Effector memory CD8-positive, alpha-beta T cell (primary cell): ENCODE measurements at regions not wholly inside any gene's neighbourhood (a gene's known extent, or its start where the extent isn't known, plus 50 kb on each side); places are given as distances from the start of the nearest gene placed in this dataset.

Source experiments
- ATAC-seq: fragments of 150-1000 bp; cut with Tn5 transposase; replicated peaks from 2 replicates; pipeline ENCODE4 v1.10.0; 2021; ENCODE audit warnings: mild to moderate bottlenecking, moderate library complexity
- DNase-seq, 3 experiments: peaks; one replicate each; pipeline ENCODE4 v3.0.0; 2021
- H3K27ac Mint-ChIP-seq, 2 donors: one replicate each; pipeline ENCODE4 v1.8.0; 2022; ENCODE audit warnings: mild to moderate bottlenecking in 2 of 2, mixed read lengths in 2 of 2, moderate library complexity in 2 of 2
- H3K27me3 Mint-ChIP-seq, 2 donors: one replicate each; pipeline ENCODE4 v1.8.0; 2022; ENCODE audit warnings: mixed read lengths in 2 of 2
- H3K36me3 Mint-ChIP-seq: one replicate; pipeline ENCODE4 v1.8.0; 2022; ENCODE audit warnings: mild to moderate bottlenecking, moderate library complexity, mixed read lengths; ENCODE audit not compliant: insufficient read depth
- H3K4me1 Mint-ChIP-seq, 2 donors: one replicate each; pipeline ENCODE4 v1.8.0; 2022; ENCODE audit warnings: low read depth in 2 of 2, mixed read lengths in 2 of 2
- H3K4me3 Mint-ChIP-seq, 2 donors: one replicate each; pipeline ENCODE4 v1.8.0; 2022; ENCODE audit warnings: mild to moderate bottlenecking in 2 of 2, mixed read lengths in 2 of 2, moderate library complexity in 2 of 2
- H3K9me3 Mint-ChIP-seq, 2 donors: one replicate each; pipeline ENCODE4 v1.8.0; 2022; ENCODE audit warnings: mixed read lengths in 2 of 2

DNA sequence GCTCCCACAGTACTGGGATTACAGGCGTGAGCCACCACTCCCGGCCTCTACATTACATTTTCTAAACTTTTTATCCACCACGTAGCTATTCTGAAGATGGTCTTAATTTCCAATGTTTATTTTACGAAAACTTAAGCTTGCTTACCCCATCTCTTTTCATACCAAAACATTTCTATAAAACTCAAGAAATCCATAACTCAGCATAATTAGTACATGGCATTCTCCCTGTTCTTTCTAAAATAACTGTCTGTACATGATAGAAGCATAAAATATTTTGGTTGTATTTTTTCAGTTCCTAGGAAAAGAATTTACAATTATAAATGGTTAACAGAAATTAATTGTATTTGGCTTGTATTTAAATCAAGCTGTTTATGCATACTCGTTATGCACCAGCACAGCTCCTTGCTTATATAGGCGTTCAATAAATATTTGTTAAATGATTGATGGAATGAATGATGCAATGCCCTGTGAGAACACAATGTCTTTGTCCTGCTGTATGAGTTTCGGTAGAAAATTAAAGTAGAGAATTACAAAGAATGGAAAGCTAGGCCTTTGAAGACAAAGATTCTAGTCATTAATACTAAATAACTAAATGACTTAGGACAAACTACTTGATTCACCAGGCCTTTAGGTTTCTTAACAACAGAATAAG is 384.2 kb downstream of the EFNA5 start:
- Mint-ChIP-seq H3K27ac (peak overlapping the region in 1 of 2 donors; percentile 66), H3K4me1 (peaks cover 3 to 27% of the 10 kb centered on the region in 2 donors), H3K27me3 (no peaks in the 10 kb centered on the region), H3K4me3 (no peak overlapping the region), H3K9me3 (no peaks in the 10 kb centered on the region), H3K36me3 (peaks cover 4% of the 10 kb centered on the region)
- DNase-seq (no peak), ATAC-seq (no peak)

DNA sequence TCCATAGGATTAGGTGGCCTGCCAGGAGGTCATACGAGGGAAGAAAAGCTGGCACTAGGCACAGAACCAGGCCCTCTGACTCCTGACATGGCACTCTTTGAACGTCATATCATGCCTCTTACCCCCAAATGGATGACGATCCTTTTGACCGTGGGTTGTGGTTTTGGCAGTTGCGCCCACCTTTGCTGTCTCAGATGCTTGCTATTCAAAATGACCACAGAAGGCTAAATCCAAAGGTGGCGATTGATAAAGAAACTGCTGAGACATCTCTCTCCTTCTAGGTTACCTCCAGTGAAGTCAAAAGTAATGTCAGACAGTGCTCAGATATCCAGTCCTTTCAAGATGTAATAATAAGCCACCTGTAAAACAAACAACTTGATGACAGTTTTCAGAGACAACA is 385.0 kb downstream of the EFNA5 start:
- peak overlapping the region in 1 of 2 donors; percentile 66 for H3K27ac Mint-ChIP-seq
- H3K27me3 Mint-ChIP-seq: no peaks in the 10 kb centered on the region
- peaks cover 4% of the 10 kb centered on the region for H3K36me3 Mint-ChIP-seq
- DNase-seq: no peak
- no peak overlapping the region for H3K4me3 Mint-ChIP-seq
- no peak for ATAC-seq
- H3K4me1 Mint-ChIP-seq: peaks cover 3 to 27% of the 10 kb centered on the region in 2 donors
- H3K9me3 Mint-ChIP-seq: no peaks in the 10 kb centered on the region

DNA sequence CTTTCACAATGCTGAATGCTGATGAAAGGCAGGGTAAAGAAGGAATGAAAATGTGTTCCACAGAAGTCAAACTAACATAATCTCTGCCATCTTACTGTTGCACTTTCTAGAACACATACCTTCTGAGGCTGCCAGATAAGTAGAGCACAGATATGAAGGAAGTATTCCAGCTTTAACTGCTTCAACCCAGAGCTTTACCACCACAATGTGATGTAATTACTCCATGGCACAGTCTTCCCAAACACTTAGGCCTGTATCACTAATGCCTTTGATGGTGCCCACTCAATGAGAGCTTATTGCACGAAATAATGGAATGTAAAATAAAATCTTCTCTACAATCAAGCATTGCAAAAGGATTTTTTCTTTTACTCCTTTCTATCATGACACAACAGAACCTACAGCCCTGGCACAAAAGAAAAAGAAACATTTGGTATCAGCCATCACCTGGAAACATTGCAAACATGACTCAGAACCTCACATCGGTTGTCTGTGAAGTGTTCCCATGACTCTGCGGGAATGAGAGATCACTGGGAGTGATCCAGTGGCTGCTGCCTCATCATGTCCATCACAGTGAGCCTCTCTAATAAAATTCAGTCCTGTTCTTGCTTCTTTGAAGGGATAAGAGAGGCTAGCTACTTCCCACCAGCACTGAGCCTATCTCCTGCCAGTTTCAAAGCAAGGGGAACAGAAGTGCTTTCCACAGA is 385.8 kb downstream of the EFNA5 start:
- H3K36me3 Mint-ChIP-seq: peaks cover under 1% of the 10 kb centered on the region
- no peaks in the 10 kb centered on the region for H3K9me3 Mint-ChIP-seq
- peaks cover 3 to 27% of the 10 kb centered on the region in 2 donors for H3K4me1 Mint-ChIP-seq
- H3K4me3 Mint-ChIP-seq: no peak overlapping the region
- DNase-seq: no peak
- no peak for ATAC-seq
- H3K27me3 Mint-ChIP-seq: no peaks in the 10 kb centered on the region
- H3K27ac Mint-ChIP-seq: no peak overlapping the region

DNA sequence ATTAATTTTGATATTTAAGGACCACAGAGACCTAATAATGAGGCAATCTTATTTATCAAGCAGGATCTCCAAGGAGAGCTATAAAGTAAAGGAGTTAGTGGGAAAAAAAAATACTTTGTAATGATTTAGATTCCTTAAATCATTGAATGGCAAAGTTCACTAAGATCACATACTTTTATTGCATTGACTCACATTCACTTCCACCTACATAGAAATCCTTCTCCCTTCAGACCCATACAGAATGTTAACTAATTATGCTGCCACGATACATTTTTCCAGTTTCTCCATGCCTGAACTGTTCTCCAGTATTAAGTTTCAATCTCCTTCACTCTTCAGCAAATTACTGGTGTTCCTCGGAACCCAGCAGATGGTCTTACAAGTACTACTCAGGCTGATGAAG is 388.7 kb downstream of the EFNA5 start:
- Mint-ChIP-seq H3K9me3 (no peaks in the 10 kb centered on the region), H3K27me3 (no peaks in the 10 kb centered on the region), H3K4me3 (no peak overlapping the region), H3K4me1 (peaks cover 0 to 13% of the 10 kb centered on the region in 2 donors), H3K27ac (no peak overlapping the region), H3K36me3 (no peaks in the 10 kb centered on the region)
- no peak for DNase-seq
- ATAC-seq: no peak

DNA sequence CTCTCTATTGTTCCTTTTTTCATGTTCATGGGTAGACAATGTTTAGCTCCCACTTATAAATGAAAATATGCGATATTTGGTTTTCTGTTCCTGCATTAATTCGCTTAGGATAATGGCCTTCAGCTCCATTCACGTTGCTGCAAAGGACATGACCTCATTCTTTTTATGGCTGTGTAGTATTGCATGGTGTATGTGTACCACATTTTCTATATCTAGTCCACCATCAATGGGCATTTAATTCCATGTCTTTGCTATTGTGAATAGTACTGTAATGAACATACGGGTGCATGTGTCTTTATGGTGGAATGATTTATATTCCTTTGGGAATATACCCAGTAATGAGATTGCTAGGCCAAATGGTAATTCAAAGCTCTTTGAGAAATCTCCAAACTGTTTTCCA is 392.0 kb downstream of the EFNA5 start:
- Mint-ChIP-seq H3K4me3 (no peak overlapping the region), H3K9me3 (no peaks in the 10 kb centered on the region), H3K4me1 (no peaks in the 10 kb centered on the region), H3K27ac (no peak overlapping the region), H3K27me3 (no peaks in the 10 kb centered on the region), H3K36me3 (no peaks in the 10 kb centered on the region)
- DNase-seq (no peak), ATAC-seq (no peak)

DNA sequence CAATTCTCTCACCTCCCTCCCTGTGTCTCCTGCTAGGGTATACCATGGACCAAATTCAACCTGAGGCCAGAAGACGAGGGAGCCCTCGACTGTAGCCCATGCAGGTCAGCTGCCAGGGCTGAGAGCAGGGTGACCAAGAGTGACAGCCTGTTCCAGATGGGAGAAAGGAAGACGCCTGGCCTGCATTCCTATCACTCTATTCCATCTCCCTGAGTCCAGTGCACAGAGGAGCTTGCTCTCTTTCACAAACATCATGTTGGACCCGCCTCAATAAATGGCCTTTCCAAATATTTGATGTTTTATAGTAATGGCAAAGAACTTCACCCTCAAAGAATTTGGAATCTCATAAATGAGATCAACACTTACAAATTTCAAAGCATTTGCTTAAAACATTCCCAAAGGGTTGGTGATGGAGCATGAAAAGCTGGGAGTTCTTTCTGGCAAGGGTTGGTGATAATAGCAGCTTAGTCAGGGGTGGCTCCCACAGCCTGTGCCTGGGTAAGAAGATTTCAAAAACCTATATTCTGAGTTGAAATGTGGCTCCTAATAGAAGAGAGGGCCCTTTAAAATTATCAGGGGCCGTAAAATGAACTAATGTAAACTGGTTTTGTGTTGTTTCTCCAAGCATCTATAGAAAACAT is 393.1 kb downstream of the EFNA5 start:
- ATAC-seq: no peak
- no peak for DNase-seq
- Mint-ChIP-seq H3K27ac (no peak overlapping the region), H3K36me3 (no peaks in the 10 kb centered on the region), H3K27me3 (no peaks in the 10 kb centered on the region), H3K4me1 (no peaks in the 10 kb centered on the region), H3K9me3 (no peaks in the 10 kb centered on the region), H3K4me3 (no peak overlapping the region)

DNA sequence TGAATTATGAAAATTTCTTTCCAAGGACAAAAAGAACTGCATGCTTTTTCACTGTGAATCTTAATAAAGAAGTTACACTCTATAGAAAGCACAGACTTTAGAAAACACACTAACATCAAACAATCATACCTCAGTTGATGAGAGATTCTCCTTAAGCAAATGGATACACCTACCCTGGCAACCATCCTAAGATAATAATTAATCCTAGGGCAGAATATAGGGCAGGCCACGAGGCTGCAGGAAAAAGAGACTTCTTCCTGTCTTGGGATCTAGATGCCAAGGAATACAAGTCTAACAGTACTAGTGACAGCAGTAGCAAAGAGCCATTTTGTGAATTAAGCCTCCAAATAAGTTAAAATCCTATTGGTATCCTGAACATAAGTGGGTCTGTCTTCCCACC is 395.4 kb downstream of the EFNA5 start:
- Mint-ChIP-seq H3K4me3 (no peak overlapping the region), H3K9me3 (no peaks in the 10 kb centered on the region), H3K4me1 (no peaks in the 10 kb centered on the region), H3K36me3 (no peaks in the 10 kb centered on the region), H3K27me3 (peaks cover 0 to 5% of the 10 kb centered on the region in 2 donors), H3K27ac (no peak overlapping the region)
- DNase-seq (no peak), ATAC-seq (no peak)

DNA sequence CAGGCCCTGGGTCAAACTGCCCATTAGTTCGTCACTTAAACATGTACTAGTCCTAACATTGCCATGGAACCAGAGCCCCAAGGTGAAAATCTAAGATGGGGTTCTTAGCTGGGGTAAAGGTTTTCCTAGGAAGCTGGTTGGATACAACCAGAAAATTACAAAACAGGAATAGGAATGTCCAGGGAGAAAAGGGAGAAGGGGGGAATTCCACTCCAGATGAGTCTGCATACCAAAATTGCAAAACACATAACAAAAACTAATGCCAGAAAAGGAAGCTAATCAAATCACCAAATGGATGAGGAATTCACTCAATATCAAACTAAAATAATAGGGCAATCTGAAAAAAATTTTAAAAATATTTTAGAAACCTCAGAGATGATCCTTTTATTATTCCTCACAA is 396.2 kb downstream of the EFNA5 start:
- H3K4me1 Mint-ChIP-seq: no peaks in the 10 kb centered on the region
- H3K36me3 Mint-ChIP-seq: no peaks in the 10 kb centered on the region
- H3K9me3 Mint-ChIP-seq: no peaks in the 10 kb centered on the region
- ATAC-seq (no peak), DNase-seq (no peak)
- no peak overlapping the region for H3K4me3 Mint-ChIP-seq
- peaks cover 0 to 5% of the 10 kb centered on the region in 2 donors for H3K27me3 Mint-ChIP-seq
- no peak overlapping the region for H3K27ac Mint-ChIP-seq

DNA sequence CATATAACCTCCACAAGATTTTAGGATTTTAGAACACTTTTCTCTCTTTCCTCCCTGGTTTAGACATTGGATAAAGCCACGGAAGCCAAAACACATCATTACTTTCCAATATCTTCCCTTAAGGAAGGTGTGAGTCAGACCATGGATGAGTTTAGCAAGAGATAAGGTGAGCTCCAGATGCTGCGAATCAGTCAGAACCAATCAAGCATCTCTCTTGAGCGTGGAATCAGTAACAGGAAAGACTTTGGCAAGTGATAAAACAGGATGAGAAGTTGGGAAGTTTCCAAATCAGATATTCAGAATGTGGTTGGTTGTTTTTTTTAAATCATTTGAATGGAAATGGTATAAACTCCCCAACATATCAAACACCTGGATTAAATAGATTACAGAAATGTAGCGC is 397.8 kb downstream of the EFNA5 start:
- H3K4me3 Mint-ChIP-seq: no peak overlapping the region
- peaks cover 0 to 5% of the 10 kb centered on the region in 2 donors for H3K27me3 Mint-ChIP-seq
- ATAC-seq (no peak), DNase-seq (no peak)
- H3K27ac Mint-ChIP-seq: no peak overlapping the region
- no peaks in the 10 kb centered on the region for H3K36me3 Mint-ChIP-seq
- H3K9me3 Mint-ChIP-seq: no peaks in the 10 kb centered on the region
- H3K4me1 Mint-ChIP-seq: no peaks in the 10 kb centered on the region

DNA sequence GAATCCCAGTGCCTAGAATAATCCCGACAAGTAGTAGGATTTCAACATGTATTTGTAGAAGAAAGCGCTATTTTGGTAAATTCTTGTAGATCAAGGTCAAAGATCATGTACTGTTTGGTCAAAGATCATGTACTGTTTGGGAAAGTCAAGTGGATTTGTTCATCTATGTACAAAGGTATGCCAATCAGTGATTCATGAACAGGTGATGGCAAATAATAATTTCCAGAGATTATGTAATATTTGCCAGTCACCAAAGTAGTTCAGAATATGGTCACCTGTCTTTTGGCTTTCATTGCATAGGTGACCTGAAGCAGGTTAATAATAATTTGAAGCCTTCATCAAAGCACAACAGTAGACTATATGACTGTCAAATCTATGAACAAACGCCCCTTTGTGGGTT is 398.2 kb downstream of the EFNA5 start:
- Mint-ChIP-seq H3K27me3 (peaks cover 0 to 5% of the 10 kb centered on the region in 2 donors), H3K9me3 (no peaks in the 10 kb centered on the region), H3K27ac (no peak overlapping the region), H3K36me3 (no peaks in the 10 kb centered on the region), H3K4me3 (no peak overlapping the region), H3K4me1 (no peaks in the 10 kb centered on the region)
- DNase-seq (no peak), ATAC-seq (no peak)

DNA sequence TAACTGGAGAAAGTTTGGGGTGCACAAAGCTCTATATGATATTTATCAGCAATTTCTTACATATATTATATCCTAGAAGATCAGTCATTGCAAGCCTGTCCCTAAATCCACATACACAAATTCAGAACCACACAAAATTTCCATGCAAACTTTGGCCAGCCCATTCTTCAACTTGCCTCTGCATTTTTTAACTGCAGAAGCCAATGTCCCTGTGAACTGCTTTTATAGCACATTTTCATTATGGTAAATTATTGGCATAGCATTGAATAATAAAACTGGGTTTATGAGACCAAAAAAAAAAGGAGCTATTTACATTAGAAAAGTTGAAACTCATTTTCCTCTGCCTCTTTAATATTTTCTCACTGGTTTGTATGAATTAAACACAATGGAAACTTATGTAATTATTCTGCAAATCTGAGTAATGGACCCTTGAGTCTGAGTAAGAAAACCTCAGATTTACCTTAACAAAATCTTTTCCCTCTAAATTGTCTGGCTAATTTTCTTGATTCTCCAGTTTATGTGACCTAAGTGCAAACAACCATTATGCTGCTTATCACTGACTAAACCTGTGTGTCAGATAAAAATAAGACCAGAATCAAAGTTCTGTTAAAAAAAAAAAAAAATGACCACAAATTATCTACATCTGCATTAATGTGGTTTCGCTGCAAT is 398.9 kb downstream of the EFNA5 start:
- Mint-ChIP-seq H3K27me3 (peaks cover 0 to 5% of the 10 kb centered on the region in 2 donors), H3K9me3 (no peaks in the 10 kb centered on the region), H3K27ac (no peak overlapping the region), H3K4me1 (no peaks in the 10 kb centered on the region), H3K4me3 (no peak overlapping the region), H3K36me3 (no peaks in the 10 kb centered on the region)
- no peak for DNase-seq
- ATAC-seq: no peak

DNA sequence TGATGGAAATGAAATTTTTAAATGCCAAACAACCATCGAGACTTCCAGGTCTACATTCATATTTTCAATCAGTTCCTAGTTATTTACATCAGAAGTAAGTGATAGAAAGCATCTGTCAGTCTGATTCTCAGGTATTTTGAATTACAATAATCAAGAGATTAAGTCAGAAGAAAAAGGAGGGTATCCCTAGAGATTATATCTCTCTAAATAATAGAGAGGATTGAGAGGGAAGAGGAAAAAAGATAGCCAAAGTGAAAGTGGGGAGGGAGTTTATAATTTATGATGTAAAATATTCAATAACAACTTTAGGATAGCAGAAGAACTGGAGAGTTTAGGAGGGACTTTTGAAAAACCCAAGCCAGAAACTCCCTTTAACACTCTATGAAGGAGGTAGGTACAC is 400.2 kb downstream of the EFNA5 start:
- Mint-ChIP-seq H3K27ac (no peak overlapping the region), H3K27me3 (peaks cover 0 to 5% of the 10 kb centered on the region in 2 donors), H3K9me3 (no peaks in the 10 kb centered on the region), H3K36me3 (no peaks in the 10 kb centered on the region), H3K4me3 (no peak overlapping the region), H3K4me1 (no peaks in the 10 kb centered on the region)
- ATAC-seq: no peak
- DNase-seq: no peak

DNA sequence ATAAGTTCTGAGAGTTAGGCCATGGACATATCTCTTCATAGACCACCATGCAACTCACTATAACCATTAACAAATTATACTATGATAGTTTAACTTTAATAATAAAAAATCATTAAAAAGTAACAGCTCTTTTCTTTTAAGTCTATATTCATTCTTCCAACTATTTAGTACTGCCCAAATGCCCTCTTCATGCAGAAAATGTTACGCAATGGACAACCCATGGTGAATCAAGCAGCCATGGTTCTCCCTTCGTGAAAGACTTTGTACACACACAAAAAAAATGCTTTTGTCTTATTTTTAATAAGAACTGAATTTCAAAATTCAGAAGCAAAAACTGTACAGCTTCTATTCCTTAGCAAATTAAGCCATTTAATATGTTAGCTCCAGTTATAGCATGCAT is 401.1 kb downstream of the EFNA5 start:
- no peak for DNase-seq
- no peaks in the 10 kb centered on the region for H3K36me3 Mint-ChIP-seq
- no peak for ATAC-seq
- no peaks in the 10 kb centered on the region for H3K4me1 Mint-ChIP-seq
- peaks cover 0 to 5% of the 10 kb centered on the region in 2 donors for H3K27me3 Mint-ChIP-seq
- no peak overlapping the region for H3K27ac Mint-ChIP-seq
- H3K9me3 Mint-ChIP-seq: no peaks in the 10 kb centered on the region
- no peak overlapping the region for H3K4me3 Mint-ChIP-seq
